BJ (cell line): ENCODE measurements at regions not wholly inside any gene's neighbourhood (a gene's known extent, or its start where the extent isn't known, plus 50 kb on each side); places are given as distances from the start of the nearest gene placed in this dataset.

Experiments
- CTCF ChIA-PET: fragments of 350-600 bp; formaldehyde crosslinking; extraction: SDS; loops from one replicate; lab custom pipeline; 2021; ENCODE audit warnings: antibody characterized with exemption, inconsistent platforms; lab: Yijun Ruan, JAX
- POLR2A ChIA-PET: fragments of 300-600 bp; sonication (Branson Sonifier 250); formaldehyde crosslinking; extraction: SDS; loops from one replicate; lab custom pipeline; 2021; ENCODE audit warnings: antibody characterized with exemption; lab: Charles Lee
- DNase-seq: peaks from one replicate; pipeline ENCODE4 v3.0.0-alpha.2; 2011; ENCODE audit warnings: low read depth
- H3K27me3 ChIP-seq: 2 replicates; pipeline ENCODE4 v1.6.0; 2011; ENCODE audit warnings: low read length; ENCODE audit not compliant: control insufficient read depth, insufficient read depth
- H3K36me3 ChIP-seq: 2 replicates; pipeline ENCODE4 v1.5.1; 2011; ENCODE audit warnings: low read length; ENCODE audit not compliant: control insufficient read depth, insufficient read depth
- H3K4me3 ChIP-seq: 2 replicates; pipeline ENCODE4 v1.5.1; 2011; ENCODE audit warnings: low read depth, mild to moderate bottlenecking, control low read depth, low read length
- CTCF ChIP-seq: IDR thresholded peaks from 2 replicates; pipeline ENCODE4 v1.5.1; 2011; ENCODE audit warnings: low read depth, mild to moderate bottlenecking, control low read depth, inconsistent platforms, low read length, moderate library complexity; ENCODE audit not compliant: insufficient read depth

GRCh38 chr11:101727451-101727850 lies 143.6 kb upstream of the TRPC6 start:
- ChIA-PET POLR2A (interaction anchor here (0.7 kb wide), 1 partner anchor 239 kb away, joined by 3 read pairs; no protein-coding TSS in a partner anchor), CTCF (no interaction called here)

GRCh38 chr11:101726988-101727387 lies 143.2 kb upstream of the TRPC6 start:
- CTCF ChIA-PET: no interaction called here
- no peak for DNase-seq

More at GRCh38 chr11:101727451-101727850, 143.6 kb upstream of the TRPC6 start:
- Histone ChIP-seq H3K27me3 (no peaks in the 10 kb centered on the region), H3K4me3 (no peak overlapping the region), H3K36me3 (no peaks in the 10 kb centered on the region)
- TF ChIP-seq CTCF: no peak
- DNase-seq: no peak

GRCh38 chr11:101723371-101723770 lies 139.6 kb upstream of the TRPC6 start:
- Histone ChIP-seq H3K4me3 (no peak overlapping the region), H3K27me3 (no peaks in the 10 kb centered on the region), H3K36me3 (no peaks in the 10 kb centered on the region)
- no peak for TF ChIP-seq CTCF
- POLR2A ChIA-PET: no interaction called here
- no peak for DNase-seq
- CTCF ChIA-PET: no interaction called here

More at GRCh38 chr11:101726988-101727387, 143.2 kb upstream of the TRPC6 start:
- no peaks in the 10 kb centered on the region for H3K27me3 ChIP-seq
- no peak for TF ChIP-seq CTCF
- H3K36me3 ChIP-seq: no peaks in the 10 kb centered on the region
- POLR2A ChIA-PET: interaction anchor here (0.7 kb wide), 1 partner anchor 239 kb away, joined by 3 read pairs; no protein-coding TSS in a partner anchor
- no peak overlapping the region for H3K4me3 ChIP-seq

GRCh38 chr11:101721270-101721669 lies 137.5 kb upstream of the TRPC6 start:
- no peaks in the 10 kb centered on the region for H3K36me3 ChIP-seq
- DNase-seq: no peak
- ChIA-PET CTCF (no interaction called here), POLR2A (no interaction called here)
- TF ChIP-seq CTCF: no peak
- H3K27me3 ChIP-seq: no peaks in the 10 kb centered on the region
- H3K4me3 ChIP-seq: no peak overlapping the region

GRCh38 chr11:101718402-101718801 lies 134.6 kb upstream of the TRPC6 start:
- CTCF ChIA-PET: interaction anchor here (1.2 kb wide), 1 partner anchor 42 kb away, joined by 4 read pairs; no protein-coding TSS in a partner anchor
- H3K4me3 ChIP-seq: no peak overlapping the region
- H3K36me3 ChIP-seq: no peaks in the 10 kb centered on the region
- POLR2A ChIA-PET: no interaction called here
- no peaks in the 10 kb centered on the region for H3K27me3 ChIP-seq
- no peak for DNase-seq
- no peak for TF ChIP-seq CTCF
